Amniotic stem cell (primary cell): ENCODE measurements at regions not wholly inside any gene's neighbourhood (a gene's known extent, or its start where the extent isn't known, plus 50 kb on each side); places are given as distances from the start of the nearest gene placed in this dataset.

Experiments
- DNase-seq: peaks from one replicate; lab custom pipeline; 2025; lab: John Stamatoyannopoulos, UW

- no peak for DNase-seq
Measured at GRCh38 chr13:108156749-108157148, 58.6 kb downstream of the LIG4 start.

- peak; percentile 26 for DNase-seq
Measured at GRCh38 chr13:108155185-108156106, 59.9 kb downstream of the LIG4 start.

GRCh38 chr13:108154421-108154858 lies 60.9 kb downstream of the LIG4 start:
- no peak for DNase-seq

GRCh38 chr13:108146642-108147041 lies 68.7 kb downstream of the LIG4 start:
- DNase-seq, result no peak

- no peak for DNase-seq
Measured at GRCh38 chr13:108142702-108143436, 72.5 kb downstream of the LIG4 start.

- no peak for DNase-seq
Measured at GRCh38 chr13:108137176-108137575, 78.2 kb downstream of the LIG4 start.

GRCh38 chr13:108127406-108127805 lies 87.9 kb downstream of the LIG4 start:
- DNase-seq, result no peak

GRCh38 chr13:108126056-108126455 lies 89.3 kb downstream of the LIG4 start:
- DNase-seq, result no peak

GRCh38 chr13:108121406-108121805 lies 93.9 kb downstream of the LIG4 start:
- DNase-seq, result no peak

- no peak for DNase-seq
Measured at GRCh38 chr13:108120856-108121255, 94.5 kb downstream of the LIG4 start.

- DNase-seq, result no peak
Measured at GRCh38 chr13:108120302-108120701, 95.0 kb downstream of the LIG4 start.

GRCh38 chr13:108115738-108116137 lies 99.6 kb downstream of the LIG4 start:
- no peak for DNase-seq

GRCh38 chr13:108113407-108113806 lies 101.9 kb downstream of the LIG4 start:
- DNase-seq, result no peak

GRCh38 chr13:108104736-108105135 lies 110.6 kb downstream of the LIG4 start:
- DNase-seq, result no peak

GRCh38 chr13:108102771-108103170 lies 112.6 kb downstream of the LIG4 start:
- DNase-seq, result no peak

- no peak for DNase-seq
Measured at GRCh38 chr13:108096301-108096915, 118.9 kb downstream of the LIG4 start.

GRCh38 chr13:108095036-108095435 lies 120.3 kb downstream of the LIG4 start:
- DNase-seq, result no peak

- no peak for DNase-seq
Measured at GRCh38 chr13:108093616-108094015, 121.7 kb downstream of the LIG4 start.

- no peak for DNase-seq
Measured at GRCh38 chr13:108087810-108088209, 127.5 kb downstream of the LIG4 start.

- DNase-seq, result no peak
Measured at GRCh38 chr13:108086678-108087077, 128.7 kb downstream of the LIG4 start.

- DNase-seq, result no peak
Measured at GRCh38 chr13:108084840-108085239, 130.5 kb downstream of the LIG4 start.

GRCh38 chr13:108083056-108083455 lies 132.3 kb downstream of the LIG4 start:
- DNase-seq, result no peak

- DNase-seq, result no peak
Measured at GRCh38 chr13:108082481-108082880, 132.9 kb downstream of the LIG4 start.
